HepG2 (cell line): ENCODE measurements at regions not wholly inside any gene's neighbourhood (a gene's known extent, or its start where the extent isn't known, plus 50 kb on each side); places are given as distances from the start of the nearest gene placed in this dataset.

Source experiments
- ATAC-seq: fragments of 200-7000 bp; cut with Tn5 transposase; 3 replicates; pipeline ENCODE4 v1.9.1; 2020; ENCODE audit warnings: mild to moderate bottlenecking, moderate library complexity
- BruUV-seq: library from RNA; stranded (reverse); fragments of 400-500 nt; replicated peaks from 2 replicates; lab custom pipeline; 2021; lab: Mats Ljungman, UMichigan
- CTCF ChIA-PET: fragments of 300-600 bp; formaldehyde crosslinking; extraction: SDS; loops from one replicate; lab custom pipeline; 2021; ENCODE audit warnings: low total read pairs, inconsistent platforms, low intra/inter-chr PET ratio; lab: Yijun Ruan, JAX
- POLR2A ChIA-PET: fragments of 350-600 bp; sonication (Branson Sonifier 250); formaldehyde crosslinking; loops from one replicate; lab custom pipeline; 2020; ENCODE audit warnings: antibody characterized with exemption, inconsistent platforms; lab: Yijun Ruan, JAX
- DNase-seq: peaks from one replicate; pipeline ENCODE4 v3.0.0-alpha.2; 2015; ENCODE audit warnings: low spot score
- FAIRE-seq: peaks from 3 replicates; lab custom pipeline; 2011; peaks lifted over from hg19 to GRCh38; lab: Jason Lieb, UNC
- H2AFZ ChIP-seq: one replicate; pipeline ENCODE4 v1.6.1; 2011; ENCODE audit warnings: low read length, inconsistent platforms
- H3K27ac ChIP-seq: fragments of 300-600 bp; 3 replicates; pipeline ENCODE4 v1.8.0; 2011; ENCODE audit warnings: mixed run types, mild to moderate bottlenecking, mixed read lengths, low read length, inconsistent platforms; ENCODE audit not compliant: insufficient read depth; ENCODE audit errors: extremely low read length
- H3K27me3 ChIP-seq, 2 experiments: fragments of 200-600 bp in 1 of 2; 2 replicates in 1 of 2; 3 replicates in 1 of 2; pipeline versions ENCODE4 v1.6.0 to v1.8.0; 2011; ENCODE audit warnings: low read length in 2 of 2, mild to moderate bottlenecking in 2 of 2, moderate library complexity in 2 of 2, inconsistent platforms in 1 of 2; ENCODE audit not compliant: insufficient read depth in 2 of 2, control insufficient read depth in 1 of 2
- H3K36me3 ChIP-seq, 2 experiments: fragments of 200-600 bp in 1 of 2; replicated peaks in 1 of 2; 2 replicates in 1 of 2; 3 replicates in 1 of 2; pipeline versions ENCODE4 v1.5.1 to v1.8.0; 2011; ENCODE audit warnings: low read length in 2 of 2, inconsistent platforms in 1 of 2; ENCODE audit not compliant: insufficient read depth in 2 of 2, control insufficient read depth in 1 of 2
- H3K4me1 ChIP-seq: 2 replicates; pipeline ENCODE4 v1.5.1; 2012; ENCODE audit warnings: low read length, inconsistent platforms; ENCODE audit not compliant: insufficient read depth
- H3K4me2 ChIP-seq: 2 replicates; pipeline ENCODE4 v1.6.0; 2011; ENCODE audit warnings: low read depth, low read length, inconsistent platforms
- H3K4me3 ChIP-seq, 3 experiments: fragments of 200-600 bp in 1 of 3; sonication (generic), shearing (Covaris generic) in 1 of 3; replicated peaks in 1 of 3; 2 replicates each; pipeline ENCODE4 v1.5.1; 2011 to 2016; ENCODE audit warnings: low read length in 3 of 3, inconsistent platforms in 2 of 3, low read depth in 2 of 3, mild to moderate bottlenecking in 2 of 3, control low read depth in 1 of 3, mixed read lengths in 1 of 3; ENCODE audit not compliant: insufficient read depth in 1 of 3
- H3K79me2 ChIP-seq: one replicate; pipeline ENCODE4 v1.6.1; 2011; ENCODE audit warnings: low read length, inconsistent platforms; ENCODE audit not compliant: insufficient read depth
- H3K9ac ChIP-seq: 2 replicates; pipeline ENCODE4 v1.6.0; 2011; ENCODE audit warnings: mild to moderate bottlenecking, low read depth, low read length, inconsistent platforms; ENCODE audit not compliant: insufficient read depth
- H3K9me3 ChIP-seq: 2 replicates; pipeline ENCODE4 v1.5.1; 2012; ENCODE audit warnings: mild to moderate bottlenecking, low read length
- H4K20me1 ChIP-seq: 2 replicates; pipeline ENCODE4 v1.6.0; 2011; ENCODE audit warnings: inconsistent platforms, mild to moderate bottlenecking, low read length, moderate library complexity; ENCODE audit not compliant: insufficient read depth
- FOXA1 ChIP-seq, 2 experiments: fragments of 450-650 bp in 1 of 2; sonication (generic) in 1 of 2; formaldehyde crosslinking in 1 of 2; IDR thresholded peaks; 2 replicates each; pipeline versions ENCODE4 v1.4.0 to v1.6.1; 2016 to 2020; ENCODE audit warnings: missing genetic modification reagents in 1 of 2
- MAFK ChIP-seq, 2 experiments: IDR thresholded peaks in 1 of 2; conservative IDR thresholded peaks in 1 of 2; 2 replicates each; pipeline ENCODE4 v1.6.1; 2011; ENCODE audit warnings: improper control_type of control experiment in 2 of 2, low read length in 2 of 2
- RBM22 ChIP-seq: fragments of 200-400 bp; formaldehyde crosslinking; optimal IDR thresholded peaks from 2 replicates; pipeline ENCODE3; 2017; ENCODE audit warnings: mild to moderate bottlenecking, low read length, moderate library complexity
- SMAD1 ChIP-seq: sonication (generic); formaldehyde crosslinking; IDR thresholded peaks from 2 replicates; pipeline ENCODE4 v1.4.0; 2020; ENCODE audit warnings: missing genetic modification reagents, low read depth, mild to moderate bottlenecking, borderline replicate concordance
- SRSF1 ChIP-seq: fragments of 200-400 bp; formaldehyde crosslinking; optimal IDR thresholded peaks from 2 replicates; pipeline ENCODE3; 2017; ENCODE audit warnings: mild to moderate bottlenecking, low read depth, low read length, moderate library complexity
- TGIF2 ChIP-seq: IDR thresholded peaks from 2 replicates; pipeline ENCODE4 v1.6.1; 2016; ENCODE audit warnings: control low read depth, missing compliant biosample characterization
- TRIM24 ChIP-seq: sonication (generic); formaldehyde crosslinking; IDR thresholded peaks from 2 replicates; pipeline ENCODE4 v1.8.0; 2022; ENCODE audit warnings: mild to moderate bottlenecking, missing genetic modification reagents
- ZNF737 ChIP-seq: sonication (generic); formaldehyde crosslinking; IDR thresholded peaks from 2 replicates; pipeline ENCODE4 v1.5.0; 2020; ENCODE audit warnings: missing genetic modification reagents, mild to moderate bottlenecking, borderline replicate concordance
- WGBS: methylation state at CpG from one replicate; pipeline ENCODE4 v1.1.6; 2017; ENCODE audit warnings: low lambda C conversion rate; 5-methylcytosine and 5-hydroxymethylcytosine counted together
- in situ Hi-C: cut with HindIII; loops from 2 replicates; pipeline ENCODE4 v1.10.0; 2017; ENCODE audit warnings: low pct_unique_long_range_greater_than_20kb; ENCODE audit not compliant: extremely low pct_ligation_motif_present
- intact Hi-C: fragments of 100-400 bp; cut with micrococcal nuclease; formaldehyde crosslinking; loops from one replicate; pipeline ENCODE4 v1.10.0; 2022; ENCODE audit not compliant: unreplicated experiment

GRCh38 chr5:62084391-62084790 is 221.6 kb upstream of the KIF2A start:
- H3K36me3 ChIP-seq, result no peaks in the 10 kb centered on the region
- ATAC-seq (no peak), FAIRE-seq (no peak), DNase-seq (no peak)
- intact Hi-C loops, result no loop called here
- no peak overlapping the region for H3K9ac ChIP-seq
- 9% methylated on average over 8 of the region's 8 CpGs for WGBS
- H4K20me1 ChIP-seq, result no peaks in the 10 kb centered on the region
- H3K79me2 ChIP-seq, result no peaks in the 10 kb centered on the region
- H2AFZ ChIP-seq, result no peak overlapping the region
- ChIA-PET POLR2A (no interaction called here), CTCF (no interaction called here)
- no peaks in the 10 kb centered on the region for H3K9me3 ChIP-seq
- in situ Hi-C loops, result no loop called here
- no peak overlapping the region for H3K4me3 ChIP-seq
- H3K4me2 ChIP-seq, result no peak overlapping the region
- peaks cover 3 to 30% of the 10 kb centered on the region in 2 experiments; a peak in 3 of 5 replicates for H3K27me3 ChIP-seq
- no peak for TF ChIP-seq SMAD1 (CRISPR knock-in tag)
- no peak for TF ChIP-seq TRIM24
- TF ChIP-seq ZNF737 (CRISPR knock-in tag), result no peak
- TF ChIP-seq FOXA1 (IDR thresholded peaks at IDR 0.05), result no peak
- TF ChIP-seq FOXA1 (CRISPR knock-in tag; IDR thresholded peaks at IDR 0.05), result no peak
- TF ChIP-seq SRSF1, result no peak
- BruUV-seq, result no TSS peak
- no peaks in the 10 kb centered on the region for H3K4me1 ChIP-seq
- H3K27ac ChIP-seq, result no peak overlapping the region

- POLR2A ChIA-PET, result no interaction called here
- in situ Hi-C loops, result no loop called here
Observed at GRCh38 chr5:62090953-62091352, 215.1 kb upstream of the KIF2A start.

More at GRCh38 chr5:62090953-62091352, 215.1 kb upstream of the KIF2A start:
- no peaks in the 10 kb centered on the region for H4K20me1 ChIP-seq
- H2AFZ ChIP-seq, result no peak overlapping the region
- TF ChIP-seq TGIF2 (CRISPR knock-in tag) (no peak), RBM22 (no peak), MAFK (conservative IDR thresholded peaks at IDR 0.05 in 1 of 2, IDR thresholded peaks at IDR 0.05 in 1 of 2; ENCODE audit: low read length in 2 of 2) (0 out of 4 replicates have a peak, but pooled peaks of 1 of the 2 experiments have one; percentile 4)
- no peak for ATAC-seq
- H3K27ac ChIP-seq, result no peak overlapping the region
- no TSS peak for BruUV-seq
- H3K79me2 ChIP-seq, result no peaks in the 10 kb centered on the region
- FAIRE-seq, result no peak
- no peaks in the 10 kb centered on the region for H3K4me1 ChIP-seq
- H3K4me2 ChIP-seq, result no peak overlapping the region
- H3K9me3 ChIP-seq, result no peaks in the 10 kb centered on the region
- H3K27me3 ChIP-seq, result peaks cover 0 to 3% of the 10 kb centered on the region in 2 experiments; a peak in 2 of 5 replicates
- H3K4me3 ChIP-seq, result no peak overlapping the region
- H3K36me3 ChIP-seq, result no peaks in the 10 kb centered on the region
- no peak overlapping the region for H3K9ac ChIP-seq
- CTCF ChIA-PET, result no interaction called here
- DNase-seq, result no peak
- intact Hi-C loops, result loop anchor here (10.0 kb wide), 1 partner anchor 1256 kb away; no protein-coding TSS in a partner anchor
